ENCODE measurements at regions not wholly inside any gene's neighbourhood (a gene's known extent, or its start where the extent isn't known, plus 50 kb on each side); places are given as distances from the start of the nearest gene placed in this dataset.
"Not testable (repeated sequence)": the region's sequence is repeated elsewhere in the genome, so short reads cannot be mapped to it uniquely, and the experiment has no call there.

GRCh38 chr13:56755181-56755935 is 385.4 kb upstream of the PRR20A start:
- TF ChIP-seq, protein P1, sequence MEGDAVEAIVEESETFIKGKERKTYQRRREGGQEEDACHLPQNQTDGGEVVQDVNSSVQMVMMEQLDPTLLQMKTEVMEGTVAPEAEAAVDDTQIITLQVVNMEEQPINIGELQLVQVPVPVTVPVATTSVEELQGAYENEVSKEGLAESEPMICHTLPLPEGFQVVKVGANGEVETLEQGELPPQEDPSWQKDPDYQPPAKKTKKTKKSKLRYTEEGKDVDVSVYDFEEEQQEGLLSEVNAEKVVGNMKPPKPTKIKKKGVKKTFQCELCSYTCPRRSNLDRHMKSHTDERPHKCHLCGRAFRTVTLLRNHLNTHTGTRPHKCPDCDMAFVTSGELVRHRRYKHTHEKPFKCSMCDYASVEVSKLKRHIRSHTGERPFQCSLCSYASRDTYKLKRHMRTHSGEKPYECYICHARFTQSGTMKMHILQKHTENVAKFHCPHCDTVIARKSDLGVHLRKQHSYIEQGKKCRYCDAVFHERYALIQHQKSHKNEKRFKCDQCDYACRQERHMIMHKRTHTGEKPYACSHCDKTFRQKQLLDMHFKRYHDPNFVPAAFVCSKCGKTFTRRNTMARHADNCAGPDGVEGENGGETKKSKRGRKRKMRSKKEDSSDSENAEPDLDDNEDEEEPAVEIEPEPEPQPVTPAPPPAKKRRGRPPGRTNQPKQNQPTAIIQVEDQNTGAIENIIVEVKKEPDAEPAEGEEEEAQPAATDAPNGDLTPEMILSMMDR (IDR thresholded peaks at IDR 0.05; ENCODE audit: insufficient read depth, low read length, poor library complexity, severe bottlenecking) = no peak

DNA sequence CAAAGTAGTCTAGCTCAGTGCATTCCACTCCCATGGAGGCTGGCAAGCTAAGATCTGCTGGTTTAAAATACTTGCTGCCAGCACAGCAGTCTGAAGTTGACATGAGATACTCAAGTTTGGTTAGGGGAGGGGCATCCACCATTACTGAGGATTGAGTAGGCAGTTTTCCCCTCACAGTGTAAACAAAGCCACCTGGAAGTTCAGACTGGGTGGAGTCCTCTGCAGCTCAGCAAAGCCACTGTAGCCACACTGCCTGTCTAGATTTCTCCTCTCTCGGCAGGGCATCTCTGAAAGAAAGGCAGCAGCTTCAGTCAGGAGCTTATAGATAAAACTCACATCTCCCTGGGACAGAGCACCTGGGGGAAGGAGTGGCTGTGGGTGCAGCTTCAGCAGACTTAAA is 377.4 kb upstream of the PRR20A start:
- H3K27me3 ChIP-seq (replicated peaks; ENCODE audit: control insufficient read depth, insufficient read depth, low read length); H3K36me3 ChIP-seq (ENCODE audit: control insufficient read depth, insufficient read depth, low read length); H3K4me3 ChIP-seq (replicated peaks; ENCODE audit: low read depth, low read length); DNase-seq (ENCODE audit: extremely low read depth, insufficient read length): not testable (repeated sequence)

More at GRCh38 chr13:56755181-56755935, 385.4 kb upstream of the PRR20A start:
- Histone ChIP-seq H3K27me3 (replicated peaks; ENCODE audit: control insufficient read depth, insufficient read depth, low read length) (no peaks in the 10 kb centered on the region), H3K36me3 (ENCODE audit: control insufficient read depth, insufficient read depth, low read length) (no peaks in the 10 kb centered on the region), H3K4me3 (replicated peaks; ENCODE audit: low read depth, low read length) (no peak overlapping the region)
- DNase-seq (ENCODE audit: extremely low read depth, insufficient read length) = no peak

- no peak for DNase-seq (ENCODE audit: extremely low read depth, insufficient read length)
- Histone ChIP-seq H3K27me3 (replicated peaks; ENCODE audit: control insufficient read depth, insufficient read depth, low read length) (no peaks in the 10 kb centered on the region), H3K4me3 (replicated peaks; ENCODE audit: low read depth, low read length) (no peak overlapping the region), H3K36me3 (ENCODE audit: control insufficient read depth, insufficient read depth, low read length) (no peaks in the 10 kb centered on the region)
- TF ChIP-seq, protein P1 (IDR thresholded peaks at IDR 0.05; ENCODE audit: insufficient read depth, low read length, poor library complexity, severe bottlenecking) = no peak
These were observed 367.6 kb upstream of the PRR20A start for GRCh38 chr13:56773148-56773547.

GRCh38 chr13:56789527-56789926 is 351.2 kb upstream of the PRR20A start:
- TF ChIP-seq, protein P1 (IDR thresholded peaks at IDR 0.05; ENCODE audit: insufficient read depth, low read length, poor library complexity, severe bottlenecking) = no peak
- no peak for DNase-seq (ENCODE audit: extremely low read depth, insufficient read length)

GRCh38 chr13:56837161-56837560 is 303.6 kb upstream of the PRR20A start:
- TF ChIP-seq, protein P1 (IDR thresholded peaks at IDR 0.05; ENCODE audit: insufficient read depth, low read length, poor library complexity, severe bottlenecking) = no peak
- no peaks in the 10 kb centered on the region for H3K36me3 ChIP-seq (ENCODE audit: control insufficient read depth, insufficient read depth, low read length)
- H3K4me3 ChIP-seq (replicated peaks; ENCODE audit: low read depth, low read length) = no peak overlapping the region
- DNase-seq (ENCODE audit: extremely low read depth, insufficient read length) = no peak
- no peaks in the 10 kb centered on the region for H3K27me3 ChIP-seq (replicated peaks; ENCODE audit: control insufficient read depth, insufficient read depth, low read length)

More at GRCh38 chr13:56789527-56789926, 351.2 kb upstream of the PRR20A start:
- Histone ChIP-seq H3K36me3 (ENCODE audit: control insufficient read depth, insufficient read depth, low read length) (no peaks in the 10 kb centered on the region), H3K27me3 (replicated peaks; ENCODE audit: control insufficient read depth, insufficient read depth, low read length) (no peaks in the 10 kb centered on the region), H3K4me3 (replicated peaks; ENCODE audit: low read depth, low read length) (no peak overlapping the region)

- no peak for DNase-seq (ENCODE audit: extremely low read depth, insufficient read length)
- no peaks in the 10 kb centered on the region for H3K27me3 ChIP-seq (replicated peaks; ENCODE audit: control insufficient read depth, insufficient read depth, low read length)
- H3K4me3 ChIP-seq (replicated peaks; ENCODE audit: low read depth, low read length) = no peak overlapping the region
- TF ChIP-seq, protein P1 (IDR thresholded peaks at IDR 0.05; ENCODE audit: insufficient read depth, low read length, poor library complexity, severe bottlenecking) = no peak
- H3K36me3 ChIP-seq (ENCODE audit: control insufficient read depth, insufficient read depth, low read length) = no peaks in the 10 kb centered on the region
These were observed 289.9 kb upstream of the PRR20A start for GRCh38 chr13:56850852-56851251.

Data from GM06990 (cell line).